ENCODE measurements at regions not wholly inside any gene's neighbourhood (a gene's known extent, or its start where the extent isn't known, plus 50 kb on each side); places are given as distances from the start of the nearest gene placed in this dataset.

- TF ChIP-seq CEBPB (IDR thresholded peaks at IDR 0.05) (no peak), TCF12 (IDR thresholded peaks at IDR 0.05; ENCODE audit: low read depth) (no peak), CREB1 (IDR thresholded peaks at IDR 0.05; ENCODE audit: low read depth) (no peak), MAX (IDR thresholded peaks at IDR 0.05) (no peak), NFIC (IDR thresholded peaks at IDR 0.05) (no peak), TEAD4 (IDR thresholded peaks at IDR 0.05) (no peak), REST (IDR thresholded peaks at IDR 0.05; ENCODE audit: low read depth) (no peak), EP300 (IDR thresholded peaks at IDR 0.05; ENCODE audit: borderline replicate concordance) (no peak), USF1 (IDR thresholded peaks at IDR 0.05) (no peak), FOXM1 (IDR thresholded peaks at IDR 0.05; ENCODE audit: borderline replicate concordance, low read depth) (no peak), RAD21 (IDR thresholded peaks at IDR 0.05; ENCODE audit: low read depth) (no peak), ZBTB7A (IDR thresholded peaks at IDR 0.05; ENCODE audit: low read depth) (no peak), EGR1 (IDR thresholded peaks at IDR 0.05) (no peak), TAF1 (IDR thresholded peaks at IDR 0.05; ENCODE audit: low read depth) (no peak), YY1 (IDR thresholded peaks at IDR 0.05; ENCODE audit: low read depth) (no peak)
Measured at GRCh38 chr5:21665524-21665923, 1187.6 kb downstream of the CDH12 start.

DNA sequence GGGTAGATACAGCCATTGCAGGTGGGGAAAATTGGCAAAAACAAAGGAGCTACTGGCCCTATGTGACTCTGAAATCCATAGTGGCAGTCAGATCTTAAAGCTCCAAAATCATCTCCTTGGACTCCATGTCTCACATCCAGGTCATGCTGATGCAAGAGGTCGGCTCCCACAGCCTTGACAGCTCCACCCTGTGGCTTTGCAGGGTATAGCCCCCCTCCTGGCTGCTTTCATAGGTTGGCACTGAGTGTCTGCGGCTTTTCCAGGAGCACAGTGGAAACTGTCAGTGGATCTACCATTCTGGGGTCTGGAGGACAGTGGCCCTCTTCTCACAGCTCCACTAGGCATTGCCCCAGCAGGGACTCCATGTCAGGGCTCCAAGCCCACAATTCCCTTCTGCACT is 1190.1 kb downstream of the CDH12 start:
- TF ChIP-seq FOXM1 (IDR thresholded peaks at IDR 0.05; ENCODE audit: borderline replicate concordance, low read depth) (no peak), RAD21 (IDR thresholded peaks at IDR 0.05; ENCODE audit: low read depth) (0 out of 2 replicates have a peak, but pooled peaks have one; percentile 2)

GRCh38 chr5:21661184-21661583 is 1192.0 kb downstream of the CDH12 start:
- TF ChIP-seq MAX (IDR thresholded peaks at IDR 0.05) (no peak), TEAD4 (IDR thresholded peaks at IDR 0.05) (no peak), TAF1 (IDR thresholded peaks at IDR 0.05; ENCODE audit: low read depth) (no peak), RAD21 (IDR thresholded peaks at IDR 0.05; ENCODE audit: low read depth) (no peak)

GRCh38 chr5:21654556-21654955 is 1198.6 kb downstream of the CDH12 start:
- TF ChIP-seq USF1 (IDR thresholded peaks at IDR 0.05) (no peak), REST (IDR thresholded peaks at IDR 0.05; ENCODE audit: low read depth) (no peak), TAF1 (IDR thresholded peaks at IDR 0.05; ENCODE audit: low read depth) (no peak), ZBTB7A (IDR thresholded peaks at IDR 0.05; ENCODE audit: low read depth) (no peak), CREB1 (IDR thresholded peaks at IDR 0.05; ENCODE audit: low read depth) (no peak), NFIC (IDR thresholded peaks at IDR 0.05) (no peak), RAD21 (IDR thresholded peaks at IDR 0.05; ENCODE audit: low read depth) (no peak), TEAD4 (IDR thresholded peaks at IDR 0.05) (no peak), EP300 (IDR thresholded peaks at IDR 0.05; ENCODE audit: borderline replicate concordance) (no peak), YY1 (IDR thresholded peaks at IDR 0.05; ENCODE audit: low read depth) (no peak), MAX (IDR thresholded peaks at IDR 0.05) (no peak), TCF12 (IDR thresholded peaks at IDR 0.05; ENCODE audit: low read depth) (no peak), EGR1 (IDR thresholded peaks at IDR 0.05) (no peak), CEBPB (IDR thresholded peaks at IDR 0.05) (no peak)

DNA sequence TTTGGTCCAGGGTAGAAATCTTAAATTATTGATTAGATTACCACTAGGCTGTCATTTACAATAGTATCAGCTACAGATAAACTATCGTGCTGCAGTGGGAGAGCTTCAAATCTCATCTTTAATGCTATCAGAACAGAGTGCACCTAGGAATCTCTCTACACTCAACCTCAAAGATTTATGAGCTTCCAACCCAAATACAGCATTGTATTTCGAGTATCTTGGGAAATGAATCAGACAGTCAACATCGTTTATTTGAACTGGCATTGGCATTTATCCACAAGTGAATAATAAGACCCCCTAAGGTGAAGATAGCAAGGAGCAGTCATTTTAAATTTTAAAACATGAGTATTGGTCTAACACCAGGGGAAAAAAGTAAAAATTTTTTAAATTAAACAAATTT is 1203.2 kb downstream of the CDH12 start:
- TF ChIP-seq FOXM1 (IDR thresholded peaks at IDR 0.05; ENCODE audit: borderline replicate concordance, low read depth) = no peak
- no peak for TF ChIP-seq USF1 (IDR thresholded peaks at IDR 0.05)

- TF ChIP-seq NFIC (IDR thresholded peaks at IDR 0.05) = no peak
- no peak for TF ChIP-seq YY1 (IDR thresholded peaks at IDR 0.05; ENCODE audit: low read depth)
- no peak for TF ChIP-seq RAD21 (IDR thresholded peaks at IDR 0.05; ENCODE audit: low read depth)
- no peak for TF ChIP-seq TAF1 (IDR thresholded peaks at IDR 0.05; ENCODE audit: low read depth)
- no peak for TF ChIP-seq TEAD4 (IDR thresholded peaks at IDR 0.05)
- TF ChIP-seq EP300 (IDR thresholded peaks at IDR 0.05; ENCODE audit: borderline replicate concordance) = no peak
Measured at GRCh38 chr5:21646469-21646868, 1206.7 kb downstream of the CDH12 start.

Data from Ishikawa (cell line).